Gastrocnemius medialis (tissue), 4 donors: ENCODE measurements at regions not wholly inside any gene's neighbourhood (a gene's known extent, or its start where the extent isn't known, plus 50 kb on each side); places are given as distances from the start of the nearest gene placed in this dataset.

Source experiments
- ATAC-seq, 2 donors: fragments of 150-250 bp; one replicate each; pipeline ENCODE4 v1.9.1; 2016
- DNase-seq, 2 donors: peaks; one replicate each; pipeline ENCODE4 v3.0.0-alpha.2; 2019
- H3K27ac ChIP-seq, 4 donors: fragments of 200-600 bp; sonication (generic); 1 replicate in 1 of 4; 2 replicates in 3 of 4; pipeline ENCODE4 v1.5.1; 2016 to 2018; ENCODE audit warnings: mild to moderate bottlenecking in 2 of 4, moderate library complexity in 1 of 4
- H3K27me3 ChIP-seq, 3 donors: fragments of 200-600 bp; sonication (generic) in 2 of 3; 1 replicate in 1 of 3; 2 replicates in 2 of 3; pipeline versions ENCODE4 v1.5.1 to v1.6.0; 2016 to 2019; ENCODE audit warnings: mild to moderate bottlenecking in 1 of 3, moderate library complexity in 1 of 3
- H3K36me3 ChIP-seq, 2 donors: fragments of 200-600 bp; sonication (generic) in 1 of 2; one replicate each; pipeline ENCODE4 v1.5.1; 2017 to 2018
- H3K4me1 ChIP-seq, 2 donors: fragments of 200-600 bp; sonication (generic) in 1 of 2; one replicate each; pipeline ENCODE4 v1.5.1; 2016 to 2017; ENCODE audit warnings: mild to moderate bottlenecking in 2 of 2
- H3K4me3 ChIP-seq, 4 donors: fragments of 200-600 bp; sonication (generic) in 3 of 4; 1 replicate in 1 of 4; 2 replicates in 3 of 4; pipeline ENCODE4 v1.5.1; 2016 to 2019; ENCODE audit warnings: mild to moderate bottlenecking in 2 of 4
- H3K9me3 ChIP-seq, 3 donors: fragments of 200-600 bp; sonication (generic) in 2 of 3; 1 replicate in 1 of 3; 2 replicates in 2 of 3; pipeline ENCODE4 v1.5.1; 2016 to 2019
- CTCF ChIP-seq, 5 experiments: fragments of 450-650 bp in 3 of 5; fragments of 200-600 bp in 2 of 5; sonication (generic) in 2 of 5; IDR thresholded peaks in 4 of 5; conservative IDR thresholded peaks in 1 of 5; 1 replicate in 4 of 5; 2 replicates in 1 of 5; pipeline ENCODE4 v1.5.1; 2016 to 2019; ENCODE audit warnings: antibody characterized with exemption in 5 of 5, mild to moderate bottlenecking in 3 of 5, moderate library complexity in 3 of 5
- POLR2A ChIP-seq, 2 donors: fragments of 450-650 bp; IDR thresholded peaks; one replicate each; pipeline ENCODE4 v1.6.1; 2017; ENCODE audit warnings: antibody characterized with exemption in 2 of 2, mild to moderate bottlenecking in 2 of 2, moderate library complexity in 2 of 2
- in situ Hi-C, 4 donors: fragments of 200-750 bp; cut with MboI; loops; one replicate each; pipeline versions ENCODE4 v1.15.0 to v1.8.0; 2017; ENCODE audit warnings: low sequenced_read_pairs in 4 of 4
- intact Hi-C: fragments of 100-400 bp; cut with DNase I; formaldehyde crosslinking; loops from one replicate; pipeline ENCODE4 v1.15.1; 2023; ENCODE audit warnings: low total_unique reads

GRCh38 chr12:91555436-91556415, 373.1 kb upstream of the DCN start:
- ATAC-seq (no peak), DNase-seq (no peak)
- H3K4me3 ChIP-seq: no peak overlapping the region
- TF ChIP-seq CTCF (IDR thresholded peaks at IDR 0.05 in 4 of 5, conservative IDR thresholded peaks at IDR 0.05 in 1 of 5) (no peak), POLR2A (IDR thresholded peaks at IDR 0.05) (no peak)
- in situ Hi-C loops (no loop called here), intact Hi-C loops (no loop called here)
- no peaks in the 10 kb centered on the region for H3K9me3 ChIP-seq
- H3K4me1 ChIP-seq: no peaks in the 10 kb centered on the region
- H3K27ac ChIP-seq: no peak overlapping the region
- no peaks in the 10 kb centered on the region for H3K36me3 ChIP-seq
- no peaks in the 10 kb centered on the region for H3K27me3 ChIP-seq

- DNase-seq (peak in 1 of 2 donors; percentile 8), ATAC-seq (no peak)
- intact Hi-C loops: no loop called here
These were observed 369.3 kb upstream of the DCN start for GRCh38 chr12:91551927-91552326.

GRCh38 chr12:91551242-91551641, 368.6 kb upstream of the DCN start:
- intact Hi-C loops: no loop called here
- no peak for TF ChIP-seq POLR2A (IDR thresholded peaks at IDR 0.05)
- TF ChIP-seq CTCF (IDR thresholded peaks at IDR 0.05 in 4 of 5, conservative IDR thresholded peaks at IDR 0.05 in 1 of 5): no peak
- in situ Hi-C loops: no loop called here
- Histone ChIP-seq H3K4me3 (no peak overlapping the region), H3K27ac (no peak overlapping the region), H3K4me1 (no peaks in the 10 kb centered on the region), H3K27me3 (no peaks in the 10 kb centered on the region), H3K9me3 (no peaks in the 10 kb centered on the region), H3K36me3 (no peaks in the 10 kb centered on the region)
- ATAC-seq (no peak), DNase-seq (no peak)

More at GRCh38 chr12:91551927-91552326, 369.3 kb upstream of the DCN start:
- Histone ChIP-seq H3K9me3 (no peaks in the 10 kb centered on the region), H3K36me3 (no peaks in the 10 kb centered on the region), H3K27me3 (no peaks in the 10 kb centered on the region), H3K27ac (no peak overlapping the region), H3K4me1 (no peaks in the 10 kb centered on the region), H3K4me3 (no peak overlapping the region)
- no peak for TF ChIP-seq POLR2A (IDR thresholded peaks at IDR 0.05)
- TF ChIP-seq CTCF (IDR thresholded peaks at IDR 0.05 in 4 of 5, conservative IDR thresholded peaks at IDR 0.05 in 1 of 5): no peak
- in situ Hi-C loops: no loop called here

- DNase-seq (no peak), ATAC-seq (no peak)
- Histone ChIP-seq H3K9me3 (no peaks in the 10 kb centered on the region), H3K27me3 (no peaks in the 10 kb centered on the region), H3K4me3 (no peak overlapping the region), H3K27ac (no peak overlapping the region), H3K4me1 (no peaks in the 10 kb centered on the region), H3K36me3 (no peaks in the 10 kb centered on the region)
- TF ChIP-seq CTCF (IDR thresholded peaks at IDR 0.05 in 4 of 5, conservative IDR thresholded peaks at IDR 0.05 in 1 of 5) (no peak), POLR2A (IDR thresholded peaks at IDR 0.05) (no peak)
- in situ Hi-C loops (no loop called here), intact Hi-C loops (no loop called here)
These were observed 360.0 kb upstream of the DCN start for GRCh38 chr12:91542666-91543065.
